Stimulated activated CD8-positive, alpha-beta memory T cell treated with anti-CD3 and anti-CD28 coated beads, Interleukin-12 subunit alpha, Interleukin-12 subunit beta, amount 100 ng/mL, for 4 hours (primary cell): ENCODE measurements at regions not wholly inside any gene's neighbourhood (a gene's known extent, or its start where the extent isn't known, plus 50 kb on each side); places are given as distances from the start of the nearest gene placed in this dataset.

Experiments used
- DNase-seq: peaks from one replicate; pipeline ENCODE4 v3.0.0-alpha.2; 2020; ENCODE audit warnings: low read depth

DNA sequence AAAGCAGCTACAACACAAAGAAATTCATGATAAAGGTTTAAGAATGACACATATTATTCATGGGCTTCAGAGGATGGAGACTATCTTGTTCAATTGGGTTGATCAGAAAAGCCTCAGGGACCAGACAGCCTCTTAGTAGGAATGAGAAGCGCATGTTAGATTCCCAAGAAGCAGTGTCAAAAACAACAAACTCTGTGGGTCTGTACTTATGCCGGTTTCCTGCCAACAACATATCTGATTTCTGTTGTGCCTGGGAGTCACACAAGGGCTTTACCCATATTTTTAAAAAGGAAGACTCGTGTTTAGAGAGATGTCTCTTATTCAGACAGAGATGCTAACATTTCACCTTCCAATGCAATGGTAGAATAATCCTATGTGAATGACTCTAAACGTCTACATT lies 2180.6 kb upstream of the CELF4 start:
- no peak for DNase-seq

- no peak for DNase-seq
Measured at GRCh38 chr18:39743463-39743862, 2177.9 kb upstream of the CELF4 start.

DNA sequence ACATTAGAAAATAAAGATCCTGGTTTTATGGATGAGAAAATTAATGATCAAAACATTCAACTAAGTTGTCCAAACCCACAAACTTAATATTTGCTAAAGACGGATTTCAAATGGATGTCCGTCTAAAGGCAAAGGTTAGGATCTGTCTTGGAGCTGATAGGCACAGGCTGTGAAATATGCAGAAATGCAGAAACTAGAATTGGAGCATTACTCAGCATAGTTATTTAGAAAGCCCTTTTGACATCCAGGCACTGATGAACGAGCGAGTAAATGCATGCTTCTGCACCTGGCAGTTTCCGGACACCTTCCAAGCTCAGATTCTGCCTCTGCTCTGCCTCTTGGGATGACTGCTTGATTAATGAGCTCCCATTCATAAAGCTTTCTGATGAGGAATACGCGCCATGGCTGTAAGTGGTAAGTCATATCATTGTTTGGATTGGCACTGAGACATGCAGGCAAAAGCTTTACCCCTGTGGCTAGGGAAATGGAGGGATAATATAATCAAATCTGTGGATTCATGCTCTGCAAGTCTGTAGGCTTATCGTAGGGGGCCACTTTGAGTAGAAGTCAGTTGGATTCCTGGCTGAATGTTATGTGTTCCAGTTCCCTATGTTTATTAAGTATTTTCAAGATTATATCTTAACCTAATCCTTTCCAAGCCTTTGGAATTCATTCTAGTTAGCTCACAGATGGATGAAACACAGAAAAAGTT lies 2176.3 kb upstream of the CELF4 start:
- DNase-seq: no peak

DNA sequence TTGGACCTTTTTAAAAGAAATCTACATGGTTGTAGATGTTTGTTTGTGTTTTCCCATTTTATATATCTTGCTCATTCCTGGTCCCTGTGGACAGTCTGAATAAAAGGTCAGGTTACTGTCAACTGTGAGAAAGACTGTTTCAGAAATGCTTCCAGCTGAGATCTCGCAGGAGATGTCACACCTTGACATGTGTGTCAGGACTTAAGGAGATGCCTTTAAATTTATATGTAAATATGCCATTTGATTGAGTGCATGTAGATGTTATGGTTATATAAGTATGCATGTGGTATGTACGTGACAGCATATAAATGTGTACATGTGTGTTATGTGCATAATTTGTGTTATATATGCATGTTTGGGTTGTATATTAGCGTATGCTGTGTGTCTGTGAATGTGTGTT lies 2172.3 kb upstream of the CELF4 start:
- no peak for DNase-seq

DNA sequence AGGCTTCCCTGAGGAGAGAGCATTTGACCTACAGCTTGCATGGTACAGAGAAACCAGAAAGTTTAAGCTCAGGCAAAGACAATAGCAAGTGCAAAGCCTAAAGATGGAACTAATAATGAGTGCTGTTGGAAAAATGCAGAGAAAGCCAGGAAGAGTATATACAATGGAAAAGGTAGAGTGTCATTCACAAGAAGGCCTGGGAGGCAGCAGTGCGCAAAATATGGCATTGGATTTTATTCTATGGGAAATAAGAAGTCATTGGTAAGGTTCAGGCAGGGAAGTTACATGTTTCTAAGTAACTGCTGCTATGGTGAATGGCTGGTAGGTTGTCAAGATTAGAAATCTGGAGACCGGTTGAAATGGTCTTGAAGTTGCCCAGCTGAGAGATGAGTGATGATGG lies 2167.3 kb upstream of the CELF4 start:
- DNase-seq: no peak

DNA sequence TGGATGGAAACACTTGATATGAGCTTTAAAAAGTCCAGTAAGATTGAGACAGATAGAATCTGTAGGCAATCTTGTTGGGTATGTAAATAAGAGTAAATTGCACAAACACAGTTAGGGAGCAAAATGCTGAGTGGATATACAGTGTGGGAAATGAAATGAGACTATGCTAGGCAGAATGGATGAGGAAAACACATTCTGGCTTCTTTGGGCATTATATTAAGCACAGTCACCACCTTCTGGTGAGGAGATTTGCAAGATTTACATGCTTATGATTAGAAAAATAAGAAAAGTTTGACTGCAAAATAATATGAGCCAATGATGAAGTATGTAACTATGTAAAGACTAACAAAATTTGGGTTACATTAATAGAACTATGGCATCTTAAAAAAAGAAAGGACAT lies 2165.0 kb upstream of the CELF4 start:
- no peak for DNase-seq

DNA sequence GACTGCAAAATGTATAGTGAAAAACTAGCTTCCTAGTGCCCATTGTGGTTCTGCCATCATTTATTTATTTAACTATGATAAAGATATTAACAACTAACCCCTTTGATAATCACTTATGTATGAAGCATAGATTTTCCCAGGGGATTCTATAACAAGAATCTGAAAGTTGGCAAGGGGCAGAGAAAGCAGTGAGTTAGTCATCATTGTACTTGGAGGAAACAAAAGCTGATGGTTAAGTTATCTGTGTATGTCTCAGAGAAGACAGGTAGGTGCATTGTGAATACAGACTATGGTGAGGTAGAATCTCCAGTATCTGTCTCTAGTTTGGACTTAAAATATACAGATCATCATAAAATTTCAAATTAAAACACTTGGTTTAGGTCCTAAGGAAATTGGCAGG lies 2159.1 kb upstream of the CELF4 start:
- no peak for DNase-seq

DNA sequence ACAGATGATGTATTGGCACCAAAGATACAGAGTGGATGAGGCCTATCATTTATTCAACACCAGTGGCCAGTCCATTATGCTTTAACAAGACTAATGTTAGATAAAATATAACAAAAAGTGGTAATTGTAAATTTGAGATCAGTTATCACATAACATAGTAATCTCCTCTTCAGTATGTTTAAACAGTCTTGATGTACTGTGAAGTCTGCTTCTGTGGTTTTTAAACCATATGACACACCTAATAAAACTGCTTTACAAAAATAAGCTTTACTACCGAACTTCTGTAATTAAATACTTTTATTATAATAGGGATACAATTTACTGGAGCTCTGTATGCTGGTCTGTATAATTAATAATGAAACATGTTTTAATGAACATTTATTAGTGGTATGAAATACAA lies 2156.1 kb upstream of the CELF4 start:
- DNase-seq: no peak

GRCh38 chr18:39713961-39714360 lies 2148.4 kb upstream of the CELF4 start:
- no peak for DNase-seq

- no peak for DNase-seq
Measured at GRCh38 chr18:39711701-39712100, 2146.1 kb upstream of the CELF4 start.

DNA sequence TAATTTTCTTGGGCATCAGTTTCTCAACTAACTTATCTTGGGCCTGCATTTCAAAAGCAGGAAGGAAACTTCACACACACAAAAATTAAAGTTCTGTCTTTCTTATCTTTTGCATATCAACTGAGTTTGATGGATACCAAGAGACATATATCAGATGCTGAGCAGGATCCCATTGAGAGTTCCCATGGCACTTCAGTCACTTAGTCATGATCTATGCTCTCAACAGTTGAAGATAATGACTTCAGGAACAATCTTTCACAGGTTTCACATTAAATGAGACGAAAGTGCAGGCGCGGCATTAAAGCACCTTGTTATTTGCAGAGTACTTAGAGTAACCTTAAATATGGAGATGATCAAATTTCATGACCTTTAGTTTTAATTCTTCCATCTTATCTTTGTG lies 2139.8 kb upstream of the CELF4 start:
- no peak for DNase-seq

DNA sequence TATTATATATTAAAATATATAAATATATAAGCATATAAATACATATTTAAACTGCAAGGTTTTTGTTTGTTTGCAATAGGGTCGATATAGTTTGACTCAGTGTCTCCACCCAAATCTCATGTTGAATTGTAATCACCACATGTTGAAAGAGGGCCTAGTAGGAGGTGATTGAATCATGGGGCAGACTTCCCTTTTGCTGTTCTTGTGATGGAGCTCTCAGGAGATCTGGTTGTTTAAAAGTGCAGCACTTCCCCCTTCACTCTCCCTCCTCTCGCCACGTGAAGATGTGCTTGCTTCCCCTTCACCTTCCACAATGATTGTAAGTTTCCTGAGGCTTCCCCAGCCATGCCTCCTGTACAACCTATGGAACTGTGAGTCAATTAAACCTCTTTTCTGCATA lies 2137.3 kb upstream of the CELF4 start:
- DNase-seq: no peak

DNA sequence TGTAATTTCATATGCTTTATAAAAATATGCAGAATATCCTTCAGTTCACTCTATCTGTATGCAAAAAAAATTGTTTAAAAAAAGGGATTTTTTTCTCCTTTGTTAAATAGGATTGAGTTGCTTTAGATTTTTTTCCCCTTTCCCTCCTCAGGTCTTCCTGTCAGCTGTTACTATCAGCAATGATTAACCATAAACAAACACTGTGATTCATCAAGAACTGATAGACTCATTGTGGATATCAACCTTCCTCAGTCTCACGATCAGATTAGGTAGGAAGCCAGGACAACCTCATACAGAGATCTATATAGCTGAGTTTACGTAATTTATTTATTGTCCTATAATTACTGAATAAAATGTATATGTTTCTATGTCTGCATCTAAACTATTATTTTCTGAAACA lies 2136.2 kb upstream of the CELF4 start:
- no peak for DNase-seq

GRCh38 chr18:39701055-39701783 lies 2135.6 kb upstream of the CELF4 start:
- no peak for DNase-seq

- no peak for DNase-seq
Measured at GRCh38 chr18:39699340-39699964, 2133.9 kb upstream of the CELF4 start.

DNA sequence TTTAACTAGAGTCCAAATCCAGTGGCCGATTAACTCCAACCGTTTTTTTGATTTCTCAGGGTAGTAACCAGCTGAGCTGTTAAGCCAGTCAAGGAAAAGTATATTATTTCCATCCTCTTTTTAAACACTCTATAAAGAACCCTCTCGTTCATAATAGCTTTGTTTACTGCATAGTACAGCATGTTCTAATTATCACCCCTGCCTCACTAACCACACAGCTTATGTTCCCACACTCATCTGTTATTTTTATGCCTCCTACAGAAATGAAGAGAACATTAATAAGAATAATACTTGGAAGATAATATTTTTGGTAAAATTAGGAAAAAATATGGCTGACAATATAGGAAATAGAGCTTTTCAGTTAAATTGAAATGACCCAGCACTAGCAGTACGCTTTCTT lies 2132.8 kb upstream of the CELF4 start:
- DNase-seq: no peak

GRCh38 chr18:39693359-39693758 lies 2127.8 kb upstream of the CELF4 start:
- no peak for DNase-seq

GRCh38 chr18:39692367-39693015 lies 2126.9 kb upstream of the CELF4 start:
- DNase-seq: no peak

- no peak for DNase-seq
Measured at GRCh38 chr18:39685303-39685902, 2119.8 kb upstream of the CELF4 start.

GRCh38 chr18:39681061-39681460 lies 2115.5 kb upstream of the CELF4 start:
- DNase-seq: no peak

DNA sequence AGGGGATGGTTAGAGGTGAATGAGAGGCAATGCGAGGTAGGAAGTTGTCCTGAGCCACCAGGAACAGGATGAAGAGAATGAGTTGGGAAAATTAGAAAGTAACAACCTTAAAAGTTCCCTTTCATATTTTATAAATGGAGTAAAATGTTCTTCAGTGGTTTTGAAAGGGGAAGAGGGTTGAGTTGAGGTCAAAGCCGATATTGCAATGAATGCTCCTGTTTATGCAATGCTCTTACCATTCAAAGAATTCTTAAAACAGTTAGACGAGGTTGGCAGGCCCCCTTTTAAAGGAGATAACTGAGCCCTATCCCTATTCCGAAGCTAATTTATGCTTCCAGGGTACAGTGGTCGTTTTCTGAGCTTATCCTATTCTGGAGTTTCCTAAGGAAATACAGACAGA lies 2110.3 kb upstream of the CELF4 start:
- DNase-seq: no peak

DNA sequence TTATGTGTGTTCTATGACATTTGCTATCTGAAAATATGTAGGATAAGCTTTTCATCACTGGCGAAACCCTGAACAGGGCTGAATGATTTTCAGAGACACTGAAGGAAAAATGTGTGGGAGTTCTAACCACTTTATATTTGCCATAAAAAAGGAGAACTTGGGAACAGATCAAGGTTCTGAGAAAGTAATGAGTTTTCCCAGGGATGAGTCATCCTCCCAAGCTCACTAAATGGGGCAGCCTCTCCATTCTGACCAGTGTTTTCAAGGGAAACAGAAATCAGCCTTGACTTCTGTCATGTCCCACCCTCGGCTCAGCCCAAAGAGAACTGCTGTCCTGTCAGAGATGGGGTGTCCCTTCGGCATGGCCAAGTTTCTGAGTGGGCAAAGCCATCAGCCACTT lies 2109.8 kb upstream of the CELF4 start:
- DNase-seq: no peak

- DNase-seq: no peak
Measured at GRCh38 chr18:39672171-39672570, 2106.6 kb upstream of the CELF4 start.
